ENCODE measurements at regions not wholly inside any gene's neighbourhood (a gene's known extent, or its start where the extent isn't known, plus 50 kb on each side); places are given as distances from the start of the nearest gene placed in this dataset.
"Not testable (repeated sequence)": the region's sequence is repeated elsewhere in the genome, so short reads cannot be mapped to it uniquely, and the experiment has no call there.

DNA sequence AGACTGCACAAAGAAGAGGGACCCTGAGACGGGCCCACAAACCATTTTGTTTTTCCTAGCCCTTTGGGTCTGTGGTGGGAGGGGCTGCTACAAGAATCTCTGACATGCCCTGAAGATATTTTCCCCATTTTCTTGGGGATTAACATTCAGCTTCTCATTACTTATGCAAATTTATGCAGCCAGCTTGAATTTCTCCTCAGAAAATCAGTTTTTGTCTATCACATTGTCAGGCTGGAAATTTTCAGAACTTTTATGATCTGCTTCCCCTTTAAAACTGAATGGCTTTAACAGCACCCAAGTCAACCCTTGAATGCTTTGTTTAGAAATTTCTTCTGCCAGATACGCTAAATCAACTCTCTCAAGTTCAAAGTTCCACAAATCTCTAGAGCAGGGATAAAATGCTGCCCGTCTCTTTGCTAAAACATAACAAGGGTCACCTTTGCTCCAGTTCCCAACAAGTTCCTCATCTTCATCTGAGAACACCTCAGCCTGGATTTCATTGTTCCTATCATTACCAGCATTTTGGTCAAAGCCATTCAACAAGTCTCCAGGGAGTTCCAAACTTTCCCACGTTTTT lies 560.0 kb upstream of the KCND2 start:
- no peak for DNase-seq (ENCODE audit: low spot score)

DNA sequence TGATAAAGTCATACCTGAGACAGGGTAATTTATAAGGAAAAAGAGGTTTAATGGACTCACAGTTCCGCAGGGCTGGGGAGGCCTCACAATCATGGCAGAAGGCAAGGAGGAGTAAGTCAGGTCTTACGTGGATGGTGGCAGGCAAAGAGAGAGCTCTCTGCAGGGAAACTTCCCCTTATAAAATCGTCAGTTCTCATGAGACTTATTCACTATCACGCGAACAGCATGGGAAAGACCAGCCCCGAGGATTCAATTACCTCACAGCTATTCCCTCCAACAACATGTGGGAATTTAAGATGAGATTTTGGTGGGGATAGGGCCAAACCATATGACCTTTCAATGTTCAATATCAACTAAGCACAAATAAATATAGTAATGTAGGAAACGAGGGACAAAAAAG lies 559.4 kb upstream of the KCND2 start:
- DNase-seq (ENCODE audit: low spot score) = no peak

DNA sequence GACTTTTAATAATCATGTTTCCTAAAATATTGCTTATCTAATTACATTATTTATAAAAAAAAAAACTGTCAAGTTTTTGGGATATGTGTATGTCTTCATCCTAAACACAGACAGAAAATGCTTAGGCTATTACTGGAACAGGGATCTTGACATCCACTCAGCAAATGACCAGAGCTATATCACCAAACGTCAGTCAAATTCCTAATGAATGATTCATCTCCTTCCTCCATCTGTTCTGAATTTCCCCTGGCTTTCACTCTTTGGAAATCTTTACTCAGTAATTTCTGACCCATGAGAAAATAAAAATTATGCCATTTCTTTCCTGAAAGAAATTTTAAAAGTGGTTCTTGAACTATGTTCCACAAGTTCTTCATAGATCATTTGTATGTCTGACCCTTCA lies 552.4 kb upstream of the KCND2 start:
- no peak for DNase-seq (ENCODE audit: low spot score)

DNA sequence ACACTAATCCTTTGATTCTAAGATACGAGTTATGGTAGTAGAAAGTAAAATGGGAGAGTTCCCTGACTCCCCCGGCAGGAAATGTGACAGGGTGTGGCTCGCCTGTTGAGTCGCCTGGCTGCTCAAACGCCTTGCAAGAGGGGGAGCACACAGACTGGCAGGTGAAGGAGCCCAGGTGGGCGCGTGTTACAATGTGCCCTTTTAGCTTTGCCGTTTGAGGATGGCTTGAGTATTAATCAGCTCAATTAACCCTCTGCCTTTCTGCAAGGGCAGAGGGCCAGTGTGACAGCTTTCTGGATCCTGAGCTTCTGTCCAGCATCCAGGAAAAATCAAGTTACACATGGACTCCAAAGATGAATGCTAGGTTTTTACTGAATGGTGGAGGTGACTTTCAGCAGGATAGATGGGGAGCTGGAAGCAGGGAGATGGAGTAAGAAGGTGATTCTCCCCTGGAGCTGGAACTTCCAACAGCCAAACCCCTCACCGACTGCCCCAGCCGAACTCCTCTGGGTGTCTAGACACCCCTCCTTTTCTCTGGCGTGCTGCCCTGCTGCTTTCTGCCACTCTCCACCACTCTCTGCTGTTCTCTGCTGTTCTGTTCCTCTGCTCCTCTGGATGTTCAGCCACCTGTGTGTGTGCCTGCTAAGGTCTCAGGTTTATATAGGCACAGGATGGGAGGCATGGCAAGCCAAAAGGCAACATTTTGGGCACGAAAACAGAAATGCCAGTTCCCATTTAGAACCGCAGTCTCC lies 548.8 kb upstream of the KCND2 start:
- no peak for DNase-seq (ENCODE audit: low spot score)

DNA sequence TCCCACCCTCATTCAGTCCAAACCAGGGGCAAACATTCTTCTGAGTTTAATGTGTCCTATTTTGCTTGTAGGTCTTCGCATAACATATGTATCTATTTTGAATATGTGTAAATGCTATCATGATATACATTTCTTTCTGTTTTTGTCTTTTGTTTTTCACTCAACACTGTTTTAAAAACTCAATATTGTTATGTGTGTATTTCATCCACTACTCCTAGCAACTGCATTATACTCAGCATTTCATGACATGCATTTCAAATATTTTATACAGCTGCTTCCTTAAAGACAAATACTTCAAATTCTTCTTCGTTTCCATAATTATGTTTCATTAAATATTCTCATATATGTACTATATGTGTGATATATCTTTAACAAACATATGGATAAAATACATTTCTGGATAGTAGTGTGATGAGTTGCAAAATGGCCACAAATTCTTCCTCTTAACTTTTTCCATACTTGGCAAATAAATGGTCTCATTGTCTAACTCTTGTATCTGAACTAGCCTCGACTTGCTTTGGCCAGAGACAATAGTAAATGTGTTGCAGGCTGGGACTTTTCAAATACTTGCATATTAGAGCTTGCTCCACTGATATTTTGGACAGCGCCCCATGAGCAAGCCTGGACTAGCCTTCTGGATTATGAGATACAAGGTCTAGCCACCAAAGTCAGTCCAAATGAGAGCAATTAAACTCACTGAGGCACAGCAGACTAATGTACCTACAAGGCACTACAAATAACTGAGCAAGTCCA lies 539.7 kb upstream of the KCND2 start:
- DNase-seq (ENCODE audit: low spot score) = no peak

GRCh38 chr7:119737390-119737789 lies 535.6 kb upstream of the KCND2 start:
- no peak for DNase-seq (ENCODE audit: low spot score)

- not testable (repeated sequence) for DNase-seq (ENCODE audit: low spot score)
Measured at GRCh38 chr7:119745280-119745679, 527.7 kb upstream of the KCND2 start.

GRCh38 chr7:119748251-119748860 lies 524.6 kb upstream of the KCND2 start:
- DNase-seq (ENCODE audit: low spot score) = no peak

DNA sequence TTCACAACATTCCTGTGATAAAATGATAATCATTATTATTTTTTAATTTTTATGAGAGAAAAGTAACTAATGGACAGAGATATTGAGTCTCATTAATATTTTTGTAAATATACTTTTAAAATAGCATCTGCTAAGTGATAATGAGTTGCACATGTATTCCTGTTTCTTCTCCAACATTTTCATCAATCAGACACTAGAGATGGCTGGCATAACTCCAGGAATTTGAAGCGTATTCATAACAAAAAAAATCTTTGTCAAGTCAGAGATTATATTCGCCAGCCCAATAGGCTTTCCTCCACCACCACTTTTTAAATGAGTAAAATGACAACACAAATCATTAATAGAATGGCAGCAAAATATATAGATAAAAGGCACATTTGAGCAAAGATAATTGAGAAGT lies 524.0 kb upstream of the KCND2 start:
- DNase-seq (ENCODE audit: low spot score) = no peak

- no peak for DNase-seq (ENCODE audit: low spot score)
Measured at GRCh38 chr7:119756687-119757086, 516.3 kb upstream of the KCND2 start.

- DNase-seq (ENCODE audit: low spot score) = no peak
Measured at GRCh38 chr7:119758254-119758653, 514.7 kb upstream of the KCND2 start.

GRCh38 chr7:119761776-119762175 lies 511.2 kb upstream of the KCND2 start:
- no peak for DNase-seq (ENCODE audit: low spot score)

DNA sequence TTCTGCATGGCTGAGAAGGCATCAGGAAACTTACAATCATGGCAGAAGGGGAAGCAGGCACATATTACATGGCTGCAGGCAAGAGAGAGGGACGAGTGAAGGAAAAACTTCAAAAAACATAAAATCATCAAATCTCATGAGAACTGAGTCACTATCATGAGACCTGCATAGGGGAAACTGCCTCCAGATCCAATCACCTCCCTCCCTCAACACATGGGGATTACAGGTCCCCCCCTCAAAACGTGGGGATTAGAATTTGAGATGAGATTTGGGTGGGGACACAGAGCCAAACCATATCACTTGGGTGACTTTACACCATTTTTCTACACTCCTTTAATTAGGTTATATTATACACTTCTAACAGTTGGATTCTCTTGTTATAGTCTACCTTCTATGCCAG lies 490.7 kb upstream of the KCND2 start:
- DNase-seq (ENCODE audit: low spot score) = no peak

GRCh38 chr7:119783799-119784198 lies 489.2 kb upstream of the KCND2 start:
- DNase-seq (ENCODE audit: low spot score) = no peak

GRCh38 chr7:119802147-119802546 lies 470.8 kb upstream of the KCND2 start:
- no peak for DNase-seq (ENCODE audit: low spot score)

DNA sequence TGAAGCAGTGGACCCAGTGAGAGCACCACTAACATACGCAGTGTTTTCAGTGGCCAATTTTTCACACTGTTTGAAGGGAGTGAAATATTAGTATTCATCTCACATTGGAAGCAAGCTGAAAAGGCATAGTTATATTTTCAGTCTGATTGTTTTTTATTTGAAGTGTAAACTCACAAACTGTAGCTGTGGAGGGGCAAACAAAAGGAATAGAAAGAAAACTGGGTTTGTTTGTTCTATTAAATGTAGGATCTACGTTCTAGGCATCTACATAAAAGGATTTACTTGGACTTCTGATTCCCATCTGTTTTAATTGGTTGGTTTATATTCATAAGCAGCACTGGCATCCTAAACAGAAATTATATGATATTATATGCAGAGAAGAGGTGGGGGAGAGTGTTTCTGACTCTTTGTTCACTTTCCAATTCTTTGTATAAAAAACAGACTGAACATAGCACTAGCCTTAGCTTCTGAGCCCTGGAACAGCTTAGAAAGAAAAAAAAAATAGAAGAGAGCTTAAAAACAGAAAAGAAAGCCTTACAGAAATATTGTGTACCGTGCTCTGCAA lies 447.8 kb upstream of the KCND2 start:
- no peak for DNase-seq (ENCODE audit: low spot score)

- DNase-seq (ENCODE audit: low spot score) = no peak
Measured at GRCh38 chr7:119826547-119826946, 446.4 kb upstream of the KCND2 start.

- no peak for DNase-seq (ENCODE audit: low spot score)
Measured at GRCh38 chr7:119838444-119838843, 434.5 kb upstream of the KCND2 start.

DNA sequence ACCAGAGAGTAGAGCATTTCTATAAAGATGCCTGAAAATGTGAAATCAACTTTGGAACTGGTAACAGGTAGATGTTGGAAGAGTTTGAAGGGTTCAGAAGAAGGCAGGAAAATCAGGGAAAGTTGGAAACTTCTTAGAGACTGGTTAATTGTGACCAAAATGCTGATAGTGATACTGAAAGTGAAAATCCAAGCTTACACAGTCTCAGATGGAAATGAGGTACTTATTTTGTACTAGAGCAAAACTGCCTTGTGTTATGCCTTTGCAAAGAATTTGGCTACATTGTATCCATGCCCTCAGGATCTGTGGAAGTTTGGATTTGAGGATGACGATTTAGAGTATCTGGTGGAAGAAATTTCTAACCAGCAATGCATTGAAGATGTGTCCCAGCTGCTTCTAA lies 430.6 kb upstream of the KCND2 start:
- no peak for DNase-seq (ENCODE audit: low spot score)

DNA sequence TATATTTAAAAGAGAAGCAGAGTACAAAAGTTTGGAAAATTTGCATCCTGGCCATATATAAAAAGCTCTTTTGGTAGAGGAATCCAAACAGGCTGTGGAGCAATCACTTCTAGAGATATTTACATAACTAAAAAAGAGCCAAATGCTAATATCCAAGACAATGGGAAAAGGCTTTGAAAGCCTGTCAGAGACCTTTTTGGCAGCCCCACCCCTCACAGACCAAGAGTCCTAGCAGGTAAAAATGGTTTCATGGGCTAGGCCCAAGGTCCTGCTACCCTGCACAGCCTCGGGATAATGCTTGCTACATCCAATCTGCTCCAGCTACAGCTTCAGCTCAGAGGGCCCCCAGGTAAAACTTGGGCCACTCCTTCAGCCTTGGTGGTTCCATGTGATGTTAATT lies 430.2 kb upstream of the KCND2 start:
- DNase-seq (ENCODE audit: low spot score) = no peak

- no peak for DNase-seq (ENCODE audit: low spot score)
Measured at GRCh38 chr7:119861385-119861784, 411.6 kb upstream of the KCND2 start.

GRCh38 chr7:119868387-119868786 lies 404.6 kb upstream of the KCND2 start:
- DNase-seq (ENCODE audit: low spot score) = no peak

DNA sequence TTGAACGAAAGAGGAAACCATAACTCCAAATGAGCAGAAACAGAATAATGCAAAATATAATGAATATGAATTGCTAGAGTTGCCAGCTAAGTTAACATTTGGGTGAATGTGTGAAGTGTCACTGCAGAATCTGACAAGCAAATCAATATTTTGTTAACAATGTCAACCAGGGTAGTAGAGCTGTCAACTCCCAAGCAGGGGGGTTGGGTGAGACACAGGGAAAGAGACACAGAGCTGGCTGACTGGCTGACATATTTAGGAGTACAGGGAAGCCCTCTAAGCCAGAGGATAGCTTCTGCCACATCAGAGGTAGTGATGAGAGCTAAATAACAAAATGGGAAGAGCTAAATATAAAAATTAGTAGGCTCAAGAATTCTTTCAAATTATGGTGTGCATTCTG lies 393.1 kb upstream of the KCND2 start:
- DNase-seq (ENCODE audit: low spot score) = no peak
